Activated T-cell treated with anti-CD3 and anti-CD28 coated beads for 1 hour (primary cell): ENCODE measurements at regions not wholly inside any gene's neighbourhood (a gene's known extent, or its start where the extent isn't known, plus 50 kb on each side); places are given as distances from the start of the nearest gene placed in this dataset.

Experiments used
- DNase-seq: peaks from one replicate; pipeline ENCODE4 v3.0.0-alpha.2; 2020; ENCODE audit warnings: low read depth

DNA sequence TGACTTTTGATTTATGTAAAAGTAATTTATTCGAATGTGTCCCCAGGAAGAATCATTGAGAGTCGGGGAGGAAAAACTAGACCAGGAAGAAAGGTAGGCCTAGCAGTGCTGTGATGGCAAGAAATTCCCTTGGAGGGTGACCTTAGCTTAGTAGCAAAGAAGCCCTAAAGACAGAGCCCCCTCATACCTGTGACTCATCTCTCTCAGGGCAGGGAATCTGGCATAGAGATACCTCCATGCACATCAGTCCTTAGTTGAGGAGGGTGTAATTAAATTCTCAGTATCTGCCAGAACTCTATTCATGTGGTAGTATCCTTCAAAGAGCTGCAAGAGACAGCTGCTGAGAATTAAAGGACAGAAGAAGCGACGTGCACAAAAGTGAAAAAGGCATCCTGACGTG lies 360.3 kb downstream of the FBXO15 start:
- DNase-seq: no peak

DNA sequence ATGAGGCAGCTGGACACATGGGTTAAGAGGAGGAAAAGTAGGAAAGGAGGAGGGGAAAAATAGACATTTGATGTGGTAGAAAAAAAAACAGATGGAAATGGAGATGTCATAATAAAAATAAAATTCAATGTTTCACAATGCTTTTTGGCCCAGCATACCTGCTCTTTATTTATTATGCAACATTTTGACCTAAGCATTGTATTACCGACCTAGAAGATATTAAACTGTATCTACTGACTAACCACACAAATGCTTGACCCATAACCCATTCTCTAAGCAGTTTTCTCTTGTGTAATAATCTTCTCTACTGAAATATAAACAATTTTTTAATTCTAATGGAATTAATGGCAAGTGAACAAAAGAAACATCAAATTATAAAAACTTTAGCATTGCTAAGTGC lies 362.3 kb downstream of the FBXO15 start:
- no peak for DNase-seq

- DNase-seq: no peak
Measured at GRCh38 chr18:73784853-73785252, 362.8 kb downstream of the FBXO15 start.

DNA sequence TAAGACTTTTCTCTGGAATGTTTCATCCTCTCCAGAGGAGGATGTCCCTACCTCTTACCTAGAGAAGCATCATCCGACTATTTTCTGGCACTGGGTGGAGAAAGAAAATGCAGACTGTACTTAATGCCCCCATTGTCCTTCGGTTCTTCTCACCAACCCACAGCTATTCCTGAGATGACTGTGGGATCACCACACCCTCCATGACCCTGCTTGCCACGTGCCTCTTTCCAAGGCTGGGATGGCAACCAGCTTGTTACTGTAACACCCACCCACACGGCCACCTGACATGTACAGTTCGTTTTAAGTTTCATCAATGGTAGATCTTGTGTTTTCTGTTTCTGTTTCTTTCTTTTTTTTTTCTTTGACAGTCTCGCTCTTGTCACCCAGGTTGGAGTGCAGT lies 365.2 kb downstream of the FBXO15 start:
- DNase-seq: no peak

DNA sequence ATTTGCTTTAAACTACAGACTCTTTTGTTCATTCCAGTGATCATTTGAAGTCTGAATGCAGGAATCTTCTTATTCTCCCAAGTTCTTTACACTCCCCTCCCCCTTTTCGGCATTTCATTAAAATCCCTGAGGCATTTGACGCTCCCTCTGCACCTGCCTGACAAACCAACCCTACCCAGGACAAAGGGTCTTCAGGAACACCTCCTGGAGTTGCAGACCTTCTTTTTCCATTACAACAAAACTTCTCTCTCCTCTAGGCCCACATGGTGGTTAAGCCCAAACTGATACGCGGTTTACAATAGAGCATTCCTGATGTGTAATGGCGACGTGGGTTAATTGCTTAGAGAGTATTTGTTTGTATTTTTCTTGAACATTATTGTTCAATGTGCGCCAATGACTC lies 367.4 kb downstream of the FBXO15 start:
- DNase-seq: no peak

- no peak for DNase-seq
Measured at GRCh38 chr18:73778032-73778359, 369.6 kb downstream of the FBXO15 start.

DNA sequence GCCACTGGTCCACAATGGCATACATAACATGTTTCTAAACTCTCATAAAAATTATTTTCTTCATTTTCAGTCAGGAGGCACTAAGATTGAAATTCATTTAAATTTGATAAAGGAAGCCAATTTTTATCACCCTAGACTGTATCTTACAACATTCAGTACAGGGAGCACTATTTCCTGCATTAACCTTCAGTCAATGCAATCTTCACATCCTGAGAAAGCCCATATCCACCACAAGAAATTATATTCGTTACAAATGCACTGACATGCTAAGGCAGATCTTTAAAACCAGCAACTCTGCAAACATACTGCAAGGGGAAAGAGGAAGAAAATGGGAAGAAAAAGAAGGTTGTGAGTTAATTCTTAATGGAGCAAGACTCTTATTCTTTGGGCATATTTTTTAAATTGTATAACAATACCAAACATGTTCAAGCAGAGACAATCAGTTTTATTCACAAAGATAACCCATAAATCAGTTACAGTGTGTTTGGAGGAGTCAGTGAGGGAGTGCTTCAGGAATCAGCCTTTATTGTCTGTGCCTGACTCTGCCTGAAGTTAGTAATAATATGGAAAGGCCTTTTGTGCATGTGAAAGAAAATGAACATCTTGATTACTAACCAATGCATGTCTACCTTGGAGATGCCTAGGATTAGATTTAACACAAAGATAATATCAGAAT lies 370.1 kb downstream of the FBXO15 start:
- no peak for DNase-seq

DNA sequence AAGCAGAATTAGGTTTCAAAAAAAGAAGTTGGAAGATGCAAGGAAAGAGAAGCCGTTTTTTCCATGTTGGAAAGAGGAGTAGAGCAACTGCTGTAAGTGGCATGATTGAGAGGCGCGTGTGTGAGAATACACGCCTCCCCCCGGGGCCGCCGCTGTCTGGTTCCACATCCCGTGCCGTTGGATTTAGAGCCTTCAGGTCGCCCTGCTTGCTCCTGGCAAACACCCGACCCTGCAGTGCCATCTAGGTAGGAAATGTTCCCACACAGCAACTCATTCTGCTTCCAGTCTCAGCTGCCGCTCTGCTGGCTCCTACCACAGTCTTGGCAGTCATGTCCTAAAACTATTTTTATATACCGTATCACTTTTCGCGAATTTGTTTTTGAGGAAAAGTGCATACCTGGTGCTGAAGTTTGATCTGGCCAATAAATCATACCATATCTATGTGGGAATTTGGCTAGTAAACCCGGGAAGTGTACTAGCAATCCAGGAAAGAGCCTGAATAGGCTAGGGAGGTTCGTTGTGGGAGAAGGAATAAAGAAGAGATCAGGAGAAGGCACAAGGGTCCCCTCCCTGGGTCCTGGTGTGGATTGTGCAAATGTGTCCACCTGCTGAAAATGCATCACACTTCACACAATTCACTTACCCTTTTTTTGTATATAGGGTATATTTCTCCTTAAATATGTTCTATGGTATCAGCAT lies 372.7 kb downstream of the FBXO15 start:
- no peak for DNase-seq

DNA sequence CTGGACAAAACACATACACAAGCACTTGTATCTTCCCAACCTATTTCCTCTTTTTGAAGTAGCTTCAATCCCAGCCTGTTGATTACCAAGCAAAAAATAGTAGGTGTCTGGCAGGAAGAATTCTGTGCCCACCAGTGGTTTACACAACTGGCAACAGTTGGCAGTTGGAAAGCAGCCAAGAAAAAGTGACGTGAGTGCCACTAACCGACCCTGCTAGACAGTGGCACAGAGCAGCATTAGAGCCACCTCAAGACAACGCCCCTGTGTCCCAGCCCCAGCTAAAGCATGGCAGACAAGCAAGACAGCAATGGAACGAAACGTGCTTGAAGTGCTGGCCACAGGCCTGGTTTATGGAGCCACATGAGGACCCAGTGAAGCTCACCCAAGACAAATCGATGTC lies 379.6 kb downstream of the FBXO15 start:
- no peak for DNase-seq

DNA sequence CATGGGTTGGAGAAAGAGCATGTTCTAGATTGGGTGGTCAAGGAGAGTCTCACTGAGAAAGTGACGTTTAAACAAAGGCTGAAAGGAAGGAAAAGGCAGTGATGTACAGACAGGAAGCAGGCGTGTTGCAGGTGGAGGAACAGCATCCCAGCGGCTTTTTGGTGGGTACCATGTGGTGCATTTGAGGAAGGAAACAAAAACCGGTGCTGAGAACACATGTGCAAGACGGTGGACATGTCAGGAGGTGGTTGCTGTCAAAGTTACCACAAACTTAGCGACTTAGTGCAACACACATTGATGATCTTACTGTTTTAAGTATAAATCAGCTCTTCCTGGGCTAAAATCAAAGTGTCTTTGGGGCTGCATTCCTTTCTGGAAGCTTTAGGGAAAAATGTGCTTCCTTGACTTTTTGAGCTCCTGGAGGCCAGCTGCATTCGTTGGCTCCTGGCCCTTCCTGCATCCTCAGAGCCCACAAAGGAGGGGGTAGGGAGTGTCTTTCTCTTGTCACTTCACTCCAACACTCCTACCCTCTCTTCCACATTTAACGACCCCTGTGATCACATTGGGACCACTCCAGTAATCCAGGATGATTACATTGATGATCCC lies 380.6 kb downstream of the FBXO15 start:
- no peak for DNase-seq

- no peak for DNase-seq
Measured at GRCh38 chr18:73758446-73758845, 389.2 kb downstream of the FBXO15 start.

- no peak for DNase-seq
Measured at GRCh38 chr18:73756256-73757091, 391.2 kb downstream of the FBXO15 start.

DNA sequence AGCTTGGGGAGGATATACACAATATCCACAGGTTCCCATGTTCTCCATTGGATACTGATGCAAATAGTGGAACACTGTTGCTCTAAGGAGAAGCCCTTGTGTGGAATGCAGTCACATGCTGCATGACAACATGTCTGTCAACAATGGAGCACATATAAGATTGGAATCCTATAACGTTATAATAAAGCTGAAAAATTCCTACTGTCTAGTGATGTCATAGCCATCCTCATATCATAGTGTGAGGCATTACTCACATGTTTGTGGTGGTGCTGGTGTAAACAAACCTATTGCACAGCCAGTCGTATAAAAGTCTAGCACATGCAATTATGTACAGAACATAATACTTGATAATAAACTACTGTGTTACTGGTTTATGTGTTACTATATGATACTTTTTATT lies 394.7 kb downstream of the FBXO15 start:
- no peak for DNase-seq

GRCh38 chr18:73752546-73752945 lies 395.1 kb downstream of the FBXO15 start:
- no peak for DNase-seq

DNA sequence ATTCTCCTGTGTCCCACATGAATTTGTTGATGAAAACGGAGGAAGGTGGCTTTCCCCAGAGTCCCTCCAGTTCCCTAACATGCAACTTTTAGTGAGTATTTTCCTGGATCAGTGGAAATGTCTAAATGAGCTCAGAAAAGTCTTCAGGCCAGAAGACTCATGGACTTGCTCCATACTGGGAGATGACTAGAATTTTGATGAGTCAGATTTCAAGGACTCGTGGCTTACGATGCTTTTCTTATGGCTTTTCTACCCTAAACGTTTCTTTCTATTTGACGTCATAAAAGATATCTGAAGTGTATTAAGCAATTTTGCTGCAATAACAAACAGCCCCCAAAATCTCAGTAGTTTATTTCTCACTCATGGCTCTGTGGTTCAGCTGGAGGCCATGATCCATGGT lies 397.6 kb downstream of the FBXO15 start:
- no peak for DNase-seq

DNA sequence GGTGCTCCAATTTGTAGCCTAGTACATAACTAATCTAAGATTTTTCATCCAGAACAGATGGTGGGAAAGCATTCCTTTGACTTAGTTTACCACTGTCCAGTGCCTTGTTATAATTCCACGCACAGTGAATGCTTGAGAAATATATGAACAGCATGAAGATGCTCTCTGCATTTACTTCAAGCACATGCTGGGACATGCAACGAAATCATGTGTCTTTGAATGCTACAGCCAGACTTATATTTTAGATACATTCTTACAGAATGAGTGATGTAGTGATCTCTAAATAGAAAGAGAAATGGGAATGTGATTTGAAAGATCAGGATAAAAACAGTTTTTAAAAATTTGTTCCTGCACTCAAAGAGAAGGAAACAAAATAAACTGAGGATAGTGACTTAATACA lies 398.3 kb downstream of the FBXO15 start:
- DNase-seq: no peak

GRCh38 chr18:73748731-73749130 lies 398.9 kb downstream of the FBXO15 start:
- DNase-seq: no peak

GRCh38 chr18:73746101-73746500 lies 401.5 kb downstream of the FBXO15 start:
- DNase-seq: no peak

DNA sequence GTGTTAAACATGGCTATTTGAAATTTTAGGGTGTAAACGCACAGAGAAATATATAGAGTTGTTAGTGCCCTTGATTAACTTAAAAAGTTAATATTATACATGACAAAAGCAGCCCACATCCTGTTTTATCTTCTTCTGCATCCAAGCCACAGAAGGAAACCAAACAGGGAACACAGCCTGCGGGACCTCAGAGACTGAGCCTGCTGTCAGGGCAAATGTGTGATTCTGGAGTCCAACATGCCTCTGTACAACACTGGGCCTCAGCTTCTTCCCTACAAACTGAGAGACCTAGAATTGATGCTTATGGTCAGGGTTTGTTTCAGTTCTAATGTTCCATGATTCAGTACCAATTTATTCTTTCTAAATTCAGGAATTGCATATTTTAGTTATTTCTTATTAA lies 404.7 kb downstream of the FBXO15 start:
- DNase-seq: no peak

- no peak for DNase-seq
Measured at GRCh38 chr18:73741946-73742345, 405.7 kb downstream of the FBXO15 start.

- DNase-seq: no peak
Measured at GRCh38 chr18:73739098-73739497, 408.5 kb downstream of the FBXO15 start.

- no peak for DNase-seq
Measured at GRCh38 chr18:73737990-73738389, 409.6 kb downstream of the FBXO15 start.

DNA sequence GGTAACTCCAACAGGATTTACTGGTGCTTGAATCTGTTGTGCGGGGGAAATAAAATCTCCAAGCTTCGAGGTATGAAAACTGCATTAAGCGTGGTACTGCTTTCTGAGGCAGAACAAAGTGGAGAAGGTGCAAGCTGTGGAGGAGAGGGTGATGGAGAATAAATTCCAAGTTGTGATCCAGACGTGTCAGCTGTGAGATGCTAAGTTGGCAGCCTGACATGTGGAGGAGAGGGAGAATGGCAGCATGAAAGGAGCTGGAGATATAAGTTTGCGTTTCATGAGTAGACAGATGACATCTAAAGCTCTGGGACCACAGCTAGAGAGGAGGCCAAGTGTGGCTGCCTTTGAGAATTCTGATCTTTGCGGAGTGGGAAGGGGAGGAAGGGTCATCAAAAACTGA lies 411.8 kb downstream of the FBXO15 start:
- DNase-seq: no peak
